Fibroblast of skin of right quadriceps (primary cell): ENCODE measurements at regions not wholly inside any gene's neighbourhood (a gene's known extent, or its start where the extent isn't known, plus 50 kb on each side); places are given as distances from the start of the nearest gene placed in this dataset.
"Not testable (repeated sequence)": the region's sequence is repeated elsewhere in the genome, so short reads cannot be mapped to it uniquely, and the experiment has no call there.

Experiments used
- DNase-seq: peaks from one replicate; pipeline ENCODE4 v3.0.0-alpha.2; 2013

DNA sequence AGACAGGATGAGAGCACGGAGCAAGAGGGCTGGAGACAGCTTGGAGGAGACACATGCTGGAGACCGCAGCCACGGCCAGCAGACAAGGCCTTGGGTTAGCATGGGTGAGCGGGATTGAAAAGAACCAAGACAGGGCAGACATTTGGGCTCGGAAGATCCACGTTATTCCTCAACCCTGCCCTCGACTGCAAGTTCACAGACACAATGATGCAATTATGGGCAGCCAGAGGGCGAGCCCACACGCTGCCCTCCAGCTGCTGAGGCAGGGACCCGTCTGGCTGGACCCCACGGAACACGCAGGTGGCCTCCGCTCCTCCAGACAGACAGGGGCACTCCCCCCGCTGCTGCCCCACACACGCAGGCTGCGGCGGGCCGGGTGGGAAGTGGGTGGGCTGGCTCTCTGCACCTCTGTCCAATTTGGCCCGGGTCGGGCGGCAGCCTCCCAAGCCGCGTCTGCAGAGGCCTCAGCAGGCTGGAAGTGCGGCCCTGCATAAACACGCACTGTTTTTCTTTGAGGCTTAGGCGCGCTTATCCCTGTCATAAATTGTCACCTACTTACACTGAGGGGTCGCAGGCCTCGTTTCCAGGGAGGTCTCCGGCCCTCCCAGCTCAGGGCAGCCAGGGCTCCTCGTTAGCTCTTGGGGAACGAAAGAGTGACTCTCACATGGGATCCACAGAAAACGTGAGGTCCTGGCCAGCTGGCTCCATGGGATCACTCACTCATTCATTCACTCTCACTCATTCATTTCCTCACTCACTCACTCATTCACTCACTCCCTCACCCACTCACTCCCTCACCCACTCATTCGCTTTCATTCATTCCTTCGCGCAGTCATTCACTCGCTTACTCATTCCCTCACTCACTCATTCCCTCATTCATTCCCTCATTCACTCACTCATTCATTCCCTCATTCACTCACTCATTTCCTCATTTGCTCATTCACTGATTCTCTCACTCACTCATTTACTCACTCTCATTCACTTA, 303.9 kb downstream of the C16orf95 start:
- DNase-seq: no peak

DNA sequence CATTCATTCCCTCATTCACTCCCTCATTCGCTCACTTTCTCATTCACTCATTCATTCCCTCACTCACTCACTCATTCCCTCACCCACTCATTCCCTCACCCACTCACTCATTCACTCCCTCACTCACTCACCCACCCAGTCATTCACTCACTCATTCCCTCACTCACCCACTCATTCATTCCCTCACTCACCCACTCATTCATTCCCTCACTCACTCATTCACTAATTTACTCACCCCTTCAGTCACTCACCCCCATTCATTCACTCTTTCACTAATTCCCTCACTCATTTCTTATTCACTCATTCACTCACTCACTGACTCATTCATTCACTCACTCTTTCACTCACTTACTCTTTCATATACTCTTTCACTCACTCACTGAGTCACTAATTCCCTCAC, 303.1 kb downstream of the C16orf95 start:
- no peak for DNase-seq

DNA sequence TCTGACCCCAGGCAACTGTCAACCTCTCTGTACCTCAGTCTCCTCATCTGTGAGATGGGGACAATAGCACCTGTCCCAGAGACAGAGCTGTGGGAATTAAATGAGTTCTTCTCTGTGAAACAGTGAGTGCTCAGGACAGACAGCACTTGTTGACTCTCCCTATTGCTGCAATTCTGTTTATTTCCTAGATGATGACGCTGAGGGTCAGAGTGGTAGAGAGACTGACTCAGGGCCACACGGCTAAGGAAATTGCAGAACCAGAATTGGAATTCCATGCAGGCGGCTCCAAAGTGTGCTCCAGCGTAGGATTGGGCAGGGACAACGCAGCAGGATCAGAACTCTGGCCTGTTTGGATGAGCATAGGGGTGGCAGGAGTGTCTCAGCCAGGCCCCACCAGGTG, 302.2 kb downstream of the C16orf95 start:
- no peak for DNase-seq

DNA sequence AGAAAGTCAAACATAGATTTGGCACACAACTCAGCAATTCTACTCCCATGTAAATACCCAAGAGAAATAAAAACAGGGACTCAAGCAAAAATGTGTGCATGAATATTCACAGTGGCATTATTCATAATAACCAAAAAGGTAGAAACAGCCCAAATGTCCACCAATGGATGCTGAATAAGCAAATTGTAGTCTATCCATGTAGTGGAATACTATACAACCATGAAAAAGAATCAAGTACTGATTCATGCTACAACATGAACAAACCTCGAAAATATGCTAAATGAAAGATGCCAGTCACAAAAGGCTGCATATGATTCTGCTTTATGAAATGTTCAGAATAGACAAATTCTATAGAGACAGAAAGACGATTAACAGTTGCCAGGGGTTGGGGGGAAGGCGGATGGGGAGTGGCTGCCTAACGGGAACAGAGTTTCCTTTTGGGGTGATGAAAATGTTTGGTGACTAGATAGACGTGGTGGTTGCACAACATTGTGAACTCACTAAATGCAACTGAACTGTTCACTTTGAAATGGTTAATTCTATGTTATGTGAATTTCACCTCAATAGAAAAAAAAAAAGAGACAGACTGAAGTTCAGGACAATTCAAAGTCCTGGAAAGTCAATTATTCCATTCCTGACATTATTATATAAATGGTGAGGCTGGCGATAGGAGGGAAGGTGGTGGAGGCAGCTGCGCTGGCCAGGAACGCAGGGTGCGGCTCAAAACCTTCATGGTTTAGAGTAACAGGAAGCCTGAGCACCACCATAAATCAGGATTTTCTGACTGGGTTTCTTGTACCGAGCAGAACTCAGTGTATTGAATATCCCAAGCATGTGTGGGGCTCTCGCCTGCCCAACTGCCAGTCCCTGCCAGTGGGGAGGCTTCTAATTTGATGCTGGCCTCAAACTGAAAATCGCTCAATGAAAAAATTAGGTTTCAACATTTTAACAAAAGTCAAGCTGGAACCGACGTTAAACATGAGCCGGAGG, 300.9 kb downstream of the C16orf95 start:
- no peak for DNase-seq

DNA sequence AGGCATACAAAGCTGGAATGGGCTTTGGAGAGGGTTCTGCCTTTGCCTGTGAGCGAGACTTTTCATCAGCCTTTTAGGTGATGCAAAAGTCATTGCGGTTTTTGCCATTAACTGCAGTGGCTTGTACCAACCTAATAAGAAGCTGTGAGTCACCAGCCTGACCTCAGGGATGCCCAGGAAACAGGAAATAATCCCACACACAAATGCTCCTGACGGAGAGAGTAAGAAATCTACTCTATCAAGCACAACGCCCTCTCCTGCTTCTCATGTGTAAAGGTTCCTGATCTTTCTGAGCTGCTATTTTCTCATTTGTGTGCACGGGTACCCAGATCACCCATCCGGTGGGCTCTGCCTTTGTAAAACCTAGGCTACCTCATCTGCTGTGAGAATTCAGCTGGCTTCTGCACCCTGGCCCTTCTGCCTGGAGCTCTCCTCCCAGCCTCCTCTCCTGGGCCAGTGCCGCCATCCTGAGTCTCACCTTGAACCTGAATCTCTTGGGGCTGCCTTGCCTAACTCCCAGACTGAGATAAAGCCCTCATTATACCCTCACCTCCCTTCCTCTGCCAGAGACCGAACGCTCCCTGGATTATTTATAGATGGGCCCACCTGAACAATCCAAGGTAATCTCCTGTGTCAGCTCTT, 299.7 kb downstream of the C16orf95 start:
- peak; percentile 91 for DNase-seq

DNA sequence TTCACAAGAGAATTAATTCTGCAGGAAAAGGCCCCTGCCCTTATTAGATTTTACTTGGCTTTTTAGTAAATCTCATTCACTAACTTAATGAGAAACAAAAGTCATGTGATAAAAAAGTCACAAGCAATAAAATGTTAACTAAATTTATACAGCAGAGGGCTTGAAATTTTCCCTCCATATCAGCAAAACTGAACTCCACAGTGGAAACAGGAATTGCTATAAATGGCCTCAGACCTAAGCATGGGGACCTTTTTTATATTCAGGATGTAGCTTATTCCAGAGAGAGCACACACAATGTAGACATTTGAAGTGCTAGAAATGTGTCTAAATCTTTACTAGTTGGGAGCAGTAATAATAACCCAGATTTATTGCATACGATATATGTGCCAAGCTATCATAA, 291.5 kb downstream of the C16orf95 start:
- DNase-seq: no peak

DNA sequence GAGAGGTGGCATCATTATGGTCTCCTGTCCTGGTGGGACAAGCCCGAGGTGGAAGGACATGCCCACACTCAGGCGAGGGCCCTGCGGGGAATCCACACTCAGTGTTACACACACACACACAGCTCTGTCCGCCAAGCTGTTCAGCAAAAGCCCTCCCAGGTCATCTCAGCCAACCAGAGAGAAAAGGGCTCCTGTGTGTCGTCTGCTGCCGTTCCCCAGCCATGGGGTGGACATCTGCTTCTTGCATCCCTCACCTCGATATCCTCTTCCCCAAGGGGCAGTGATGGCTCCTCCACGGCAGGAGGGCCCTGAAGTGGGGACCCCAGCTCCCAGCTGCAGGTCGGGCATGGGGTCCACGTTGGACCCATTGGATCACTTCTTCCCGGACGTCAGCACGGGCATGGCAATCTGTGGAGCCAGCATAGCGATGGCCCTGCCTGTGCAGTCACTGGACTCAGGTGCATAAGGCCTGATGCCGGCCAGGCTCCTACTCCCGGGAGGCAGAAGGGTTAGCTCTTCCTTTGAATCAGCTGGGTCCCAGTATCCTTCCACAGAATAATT, 290.1 kb downstream of the C16orf95 start:
- no peak for DNase-seq

DNA sequence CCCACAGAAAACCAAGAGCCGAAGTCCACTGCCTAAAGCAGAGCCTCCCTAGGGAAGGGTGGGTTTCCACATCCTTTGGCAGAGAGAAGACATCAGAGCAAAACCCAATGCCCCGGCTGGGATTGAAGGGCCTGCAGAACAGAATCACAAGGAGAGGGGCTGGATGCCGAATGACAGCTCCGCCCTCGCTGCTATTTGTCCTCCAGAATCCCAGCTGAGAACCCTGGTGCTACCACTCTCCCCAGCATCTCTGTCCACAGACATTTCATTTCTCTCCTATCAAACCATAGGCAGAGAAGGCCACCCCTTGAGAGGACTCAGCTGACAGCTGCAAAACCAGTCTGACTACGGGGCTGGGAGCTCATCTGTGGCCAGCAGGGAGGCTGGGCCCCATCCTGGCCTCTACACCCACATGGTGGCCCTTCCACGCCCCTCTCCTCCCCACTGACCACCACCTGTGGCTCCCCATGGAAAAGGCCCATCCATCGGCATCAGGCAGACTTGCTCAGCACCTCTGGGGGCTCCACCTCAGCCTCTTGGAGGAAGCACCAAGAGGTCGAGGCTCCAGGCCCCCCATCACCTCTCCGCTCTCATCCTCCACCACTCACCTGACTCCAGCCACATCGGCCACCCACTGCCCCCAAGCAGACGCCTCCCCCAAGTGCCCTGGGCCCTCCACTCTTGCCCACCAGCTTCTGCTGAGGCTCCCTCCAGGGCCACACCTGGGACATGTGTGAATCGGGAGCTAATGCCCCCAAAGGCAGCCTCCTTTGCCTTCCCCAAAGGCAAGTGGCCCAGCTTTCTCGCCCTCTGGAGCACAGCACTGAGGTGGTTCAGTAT, 288.5 kb downstream of the C16orf95 start:
- DNase-seq: no peak

DNA sequence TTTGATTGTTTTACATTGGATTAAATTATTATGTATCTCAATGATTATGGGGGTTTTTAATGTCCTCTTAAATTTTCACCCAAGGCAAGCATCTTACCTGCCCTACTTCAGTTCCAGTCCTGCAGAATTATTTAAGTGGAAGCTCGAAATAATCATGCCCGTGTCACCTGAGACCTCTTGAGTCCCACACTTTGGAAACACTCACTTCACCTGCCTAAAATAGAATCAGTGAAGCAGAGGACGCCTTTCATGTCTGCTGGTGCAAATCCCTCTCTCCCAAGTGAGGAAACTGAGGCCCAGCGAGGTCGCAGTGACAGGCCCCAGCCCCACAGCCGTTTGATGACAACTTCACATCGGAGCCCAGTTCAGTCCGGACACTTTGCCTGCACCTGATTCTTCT, 284.6 kb downstream of the C16orf95 start:
- DNase-seq: no peak

DNA sequence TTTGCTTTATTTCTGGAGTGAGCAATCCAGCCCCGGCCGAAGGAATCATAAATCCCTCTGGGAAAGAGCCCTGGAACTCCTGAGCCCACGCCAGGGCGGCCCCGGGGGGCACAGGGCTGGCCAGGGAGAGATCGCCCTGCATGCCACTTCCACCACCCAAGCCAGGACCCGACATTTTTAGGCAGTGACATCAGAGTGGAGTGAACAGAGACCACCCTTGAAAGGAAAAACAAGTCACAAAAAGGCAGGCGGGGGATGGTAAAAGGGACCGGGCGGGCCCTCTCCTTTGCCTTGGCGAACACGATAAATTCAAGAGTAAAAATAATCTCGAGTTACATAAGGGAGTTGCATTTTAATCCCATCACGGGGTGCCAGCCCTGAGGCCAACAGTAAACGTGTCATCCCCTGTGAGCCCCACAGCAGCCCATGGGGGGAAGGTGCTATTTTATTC, 284.1 kb downstream of the C16orf95 start:
- no peak for DNase-seq

DNA sequence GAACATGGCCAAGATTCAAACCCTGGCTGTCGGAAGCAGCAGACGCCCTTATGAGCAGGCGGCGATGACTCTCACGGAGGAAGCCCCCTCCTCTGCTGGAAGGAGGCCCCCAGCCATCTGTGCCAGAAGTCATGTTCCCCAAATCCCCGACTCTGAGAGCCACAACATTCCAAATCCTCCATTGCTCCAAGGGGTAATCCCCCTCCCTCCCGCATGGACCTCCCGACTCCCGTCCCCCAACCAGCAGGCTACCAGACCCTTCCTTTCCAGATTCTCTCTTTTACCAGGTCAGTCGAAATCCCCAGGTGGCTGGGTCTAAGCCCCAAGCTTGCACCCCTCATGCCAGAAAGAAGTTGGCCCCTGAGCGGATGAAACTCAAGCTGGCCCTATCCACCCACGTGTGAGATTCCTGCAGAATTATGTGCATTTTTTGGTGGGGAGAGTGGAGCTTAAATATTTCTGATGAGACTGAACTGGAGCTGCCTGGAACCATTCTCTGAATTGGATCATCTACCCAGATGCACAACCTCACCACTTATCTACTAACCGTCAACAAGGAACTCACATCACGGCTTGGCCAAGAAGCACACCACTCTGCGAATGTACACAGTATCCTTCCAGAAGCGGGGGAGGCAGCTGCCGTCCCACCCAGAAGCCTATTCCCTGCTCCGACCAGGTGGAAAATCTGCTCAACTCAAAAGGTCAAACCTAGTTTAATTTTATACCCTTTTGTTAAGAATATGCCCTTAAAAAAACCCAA, 283.5 kb downstream of the C16orf95 start:
- no peak for DNase-seq

DNA sequence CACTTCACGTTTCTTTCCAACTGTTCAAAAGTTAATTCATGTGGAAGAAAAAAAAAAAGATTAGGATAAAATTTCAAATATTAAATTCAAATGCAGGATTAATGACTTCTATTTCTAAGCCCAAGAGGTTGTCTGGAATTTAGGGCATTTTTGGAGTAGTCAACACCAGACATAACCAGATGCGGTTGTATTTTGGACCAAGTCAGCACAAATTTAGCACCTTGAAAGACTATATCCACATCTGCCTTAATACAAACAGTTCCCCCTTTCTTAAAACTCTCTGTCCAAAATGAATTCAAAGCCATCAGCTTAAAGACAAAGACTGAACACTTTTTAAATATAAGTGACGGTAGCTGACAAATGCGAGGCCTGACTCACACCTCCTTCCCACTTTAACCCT, 282.9 kb downstream of the C16orf95 start:
- DNase-seq: no peak

DNA sequence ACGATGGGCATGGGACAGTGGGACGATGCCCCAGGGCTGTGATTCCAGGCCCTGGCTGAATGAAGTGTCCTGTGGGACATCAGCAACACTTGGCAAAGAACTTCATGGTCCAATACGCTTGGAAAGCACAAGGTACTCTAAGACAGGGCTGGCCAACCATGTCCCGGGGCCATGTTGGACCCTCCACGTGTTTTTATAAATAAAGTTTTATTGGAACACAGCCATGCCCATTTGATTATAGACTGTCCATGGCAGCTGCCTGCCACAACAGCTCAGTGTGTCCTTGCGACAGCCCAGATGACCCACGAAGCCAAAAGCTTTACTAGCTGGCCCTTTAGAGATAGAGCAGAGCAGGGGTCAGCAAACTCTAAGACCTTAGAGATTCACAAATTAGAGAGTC, 282.1 kb downstream of the C16orf95 start:
- no peak for DNase-seq

DNA sequence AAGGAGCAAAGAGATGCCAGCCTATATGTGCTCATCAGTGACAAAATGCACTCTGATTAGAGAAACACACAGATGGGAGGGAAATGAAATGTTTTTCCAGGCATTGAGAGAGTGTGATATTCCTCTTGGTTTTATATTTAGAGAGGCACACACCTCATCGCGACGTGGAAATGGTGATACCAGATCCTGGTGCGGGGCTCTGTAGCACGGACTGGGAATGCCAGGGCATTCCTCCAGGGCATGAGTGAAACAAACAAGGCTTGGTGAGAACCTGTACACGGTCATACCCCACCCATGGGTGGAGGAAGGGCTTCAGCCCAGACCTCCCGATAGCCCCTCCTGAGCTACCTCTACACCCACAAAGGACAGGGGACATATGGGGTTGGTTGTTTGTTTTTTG, 280.2 kb downstream of the C16orf95 start:
- no peak for DNase-seq

DNA sequence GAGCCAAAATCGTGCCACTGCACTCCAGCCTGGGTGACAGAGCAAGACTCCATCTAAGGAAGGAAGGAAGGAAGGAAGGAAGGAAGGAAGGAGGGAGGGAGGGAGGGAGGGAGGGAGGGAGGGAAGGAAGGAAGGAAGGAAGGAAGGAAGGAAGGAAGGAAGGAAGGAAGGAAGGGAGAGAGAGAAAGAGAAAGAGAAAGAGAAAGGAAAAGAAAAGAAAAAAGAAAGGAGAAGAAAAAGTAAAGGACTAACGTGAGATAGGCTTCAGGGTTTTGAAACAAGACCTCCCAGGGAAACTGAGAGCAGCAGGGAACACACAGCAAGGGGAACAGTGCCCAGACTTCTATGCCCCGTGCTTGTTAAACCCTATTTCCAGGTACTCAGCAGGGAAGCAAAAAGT, 278.7 kb downstream of the C16orf95 start:
- DNase-seq: not testable (repeated sequence)

DNA sequence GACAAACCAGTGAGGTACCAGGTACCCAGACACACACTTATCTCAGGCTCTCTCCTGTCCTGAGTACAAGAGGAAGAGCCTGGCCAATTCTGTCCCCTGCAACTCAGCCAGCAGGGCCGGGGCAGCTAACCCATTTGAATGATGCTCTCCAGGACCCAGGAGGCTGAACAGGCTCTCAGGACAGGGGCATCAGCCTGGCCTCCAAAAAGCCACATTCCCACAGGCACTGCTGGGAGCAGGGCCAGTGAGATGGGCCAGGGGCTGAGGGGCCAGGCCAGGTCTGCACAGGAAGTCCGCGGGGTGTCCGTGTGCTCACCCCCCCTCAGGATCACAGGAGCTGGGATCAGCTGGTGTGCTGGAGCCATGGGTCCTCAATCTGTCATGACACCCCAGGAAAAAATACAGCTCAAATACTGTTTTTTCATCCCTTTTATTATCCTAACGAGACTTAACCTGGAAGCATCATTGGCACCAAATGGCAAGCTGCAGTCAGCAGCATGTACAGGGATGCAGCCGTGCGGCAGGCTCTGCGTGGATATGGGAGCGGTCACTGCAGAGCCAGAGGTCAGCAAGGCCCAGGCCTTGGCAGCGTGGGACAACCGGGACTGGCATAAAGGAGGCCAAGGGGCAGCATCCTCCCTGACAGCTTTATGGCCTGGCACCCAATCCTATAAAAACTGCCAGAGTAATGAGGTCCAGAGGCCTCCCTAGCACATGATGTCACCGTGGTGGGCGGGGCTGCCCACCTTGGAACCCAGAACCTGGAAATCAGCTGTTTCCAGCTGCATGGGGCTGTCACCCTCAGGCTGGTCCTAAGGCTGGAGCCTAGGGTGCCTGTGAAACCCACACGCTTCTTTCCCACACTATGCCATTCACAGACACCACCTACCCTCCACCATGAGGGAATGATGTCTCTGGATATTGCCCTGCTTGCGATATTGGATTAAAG, 276.7 kb downstream of the C16orf95 start:
- DNase-seq: no peak

DNA sequence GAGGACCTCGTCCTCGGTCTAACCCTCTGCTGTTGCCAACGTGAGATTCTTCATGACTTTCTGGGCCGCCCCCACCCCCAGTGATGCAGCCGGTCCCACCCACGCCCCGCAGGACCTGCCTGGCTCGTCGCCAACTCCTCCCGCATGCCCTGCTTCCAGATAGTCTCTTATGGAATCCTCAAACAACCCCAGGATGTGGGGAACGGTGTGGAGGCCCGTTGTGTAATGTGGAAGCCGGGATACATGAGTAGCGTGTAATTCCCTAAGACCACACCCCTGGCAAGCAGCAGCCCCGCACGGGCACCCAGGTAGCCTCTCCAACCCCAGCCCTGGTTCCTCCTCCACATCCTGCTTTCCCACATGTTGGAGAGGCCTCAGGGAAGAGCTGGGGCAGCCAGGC, 275.9 kb downstream of the C16orf95 start:
- DNase-seq: no peak

DNA sequence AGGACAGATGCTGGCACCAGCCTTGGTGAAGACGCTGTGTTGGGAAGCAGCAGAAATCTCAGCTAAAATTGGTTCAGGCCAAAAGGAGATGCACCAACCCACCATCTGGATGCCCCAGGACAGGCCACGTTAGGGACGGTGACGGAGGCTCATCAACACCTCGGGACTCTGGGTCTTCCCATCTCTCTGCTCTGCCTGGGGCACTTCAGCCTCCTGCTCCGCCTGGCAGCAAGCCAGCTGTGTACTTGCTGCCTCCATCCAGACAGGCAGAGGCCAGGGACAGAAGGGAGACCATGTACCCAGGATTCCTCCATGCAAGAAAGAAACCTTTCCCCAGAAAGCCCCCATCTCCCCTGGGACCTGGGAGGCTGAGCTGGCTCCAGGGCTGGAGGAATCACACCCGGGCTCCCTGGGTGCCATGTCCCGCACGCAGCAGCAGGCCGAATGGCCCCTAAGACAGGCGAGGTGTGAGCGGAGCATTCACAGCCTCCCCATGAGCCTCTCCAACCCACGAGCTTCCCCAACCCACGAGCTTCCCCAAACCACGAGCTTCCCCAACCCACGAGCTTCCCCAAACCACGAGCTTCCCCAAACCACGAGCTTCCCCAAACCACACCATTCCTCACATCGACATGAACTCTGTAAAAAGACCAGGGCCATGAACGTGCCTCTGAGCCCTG, 274.5 kb downstream of the C16orf95 start:
- no peak for DNase-seq
